ENCODE measurements at regions not wholly inside any gene's neighbourhood (a gene's known extent, or its start where the extent isn't known, plus 50 kb on each side); places are given as distances from the start of the nearest gene placed in this dataset.

DNA sequence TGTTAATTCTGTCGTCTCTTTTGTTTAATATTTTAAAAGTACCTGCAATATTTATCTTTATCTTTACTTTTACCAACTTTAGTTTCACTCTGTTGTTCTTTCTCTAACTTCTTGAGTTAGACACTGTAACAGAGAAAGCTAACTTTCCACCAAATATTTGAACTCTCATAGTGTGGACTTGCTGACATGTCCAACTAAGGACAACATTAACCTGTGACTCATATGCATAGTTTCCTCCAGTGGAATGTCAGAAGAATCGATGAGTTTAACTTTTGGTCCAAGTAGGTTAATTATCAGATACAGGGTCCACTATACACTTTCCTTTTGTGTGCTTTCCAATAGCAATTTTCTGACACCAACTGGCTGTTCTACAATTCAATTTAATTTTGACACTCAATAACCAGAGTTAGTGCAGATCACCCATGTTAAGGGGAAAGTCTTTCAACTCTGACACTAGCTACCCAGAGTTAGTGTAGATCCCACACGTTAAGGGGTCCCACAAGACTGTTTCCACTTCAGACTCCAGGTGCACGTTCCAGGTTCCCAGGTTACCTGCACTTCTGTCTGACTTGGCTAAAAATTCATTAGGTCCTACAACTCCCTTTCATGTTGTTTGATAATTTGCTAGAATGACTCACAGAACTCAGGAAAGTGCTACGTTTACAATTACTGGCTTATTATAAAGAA, 559.0 kb upstream of the AMOT start:
- H2BK15ac ChIP-seq (ENCODE audit: low read length): no peak overlapping the region
- H2BK120ac ChIP-seq (ENCODE audit: low read depth, low read length): no peak overlapping the region
- H2AFZ ChIP-seq (ENCODE audit: low read length): no peak overlapping the region
- no peaks in the 10 kb centered on the region for H3K36me3 ChIP-seq (replicated peaks in 1 of 2; ENCODE audit: control insufficient read depth in 2 of 2, insufficient read depth in 2 of 2, low read length in 2 of 2)
- no peak overlapping the region for H2BK5ac ChIP-seq (ENCODE audit: low read length)
- H3K27ac ChIP-seq (replicated peaks; ENCODE audit: low read length): peak overlapping the region; percentile 5
- no peaks in the 10 kb centered on the region for H3K27me3 ChIP-seq (ENCODE audit: control insufficient read depth in 3 of 3, insufficient read depth in 3 of 3, low read depth in 1 of 3, low read length in 3 of 3)
- H4K91ac ChIP-seq (ENCODE audit: low read depth, low read length, poor library complexity): no peak overlapping the region
- no peak overlapping the region for H3K18ac ChIP-seq (ENCODE audit: low read length)
- no peaks in the 10 kb centered on the region for H3K79me1 ChIP-seq (ENCODE audit: low read depth, low read length)
- no peak overlapping the region for H4K8ac ChIP-seq (ENCODE audit: low read depth, low read length)
- H3K9me3 ChIP-seq (replicated peaks in 1 of 2; ENCODE audit: control insufficient read depth in 2 of 2, insufficient read depth in 1 of 2, low read depth in 1 of 2, low read length in 2 of 2): no peaks in the 10 kb centered on the region
- no peak overlapping the region for H3K4ac ChIP-seq (ENCODE audit: low read length)
- WGBS, 2 donors (ENCODE audit: extremely low coverage in 2 of 2, insufficient read length in 2 of 2, insufficient replicate concordance in 1 of 2): no CpG with 5 or more reads among the region's 5 CpGs
- H3K9ac ChIP-seq (ENCODE audit: low read depth, low read length, poor library complexity): no peak overlapping the region
- no peaks in the 10 kb centered on the region for H3K4me1 ChIP-seq (ENCODE audit: control insufficient read depth in 2 of 2, insufficient read depth in 1 of 2, low read depth in 1 of 2, low read length in 2 of 2)
- no peak overlapping the region for H3K4me2 ChIP-seq (ENCODE audit: insufficient read depth, low read length, poor library complexity, severe bottlenecking)
- no peak for DNase-seq (ENCODE audit: low spot score)
- H2BK12ac ChIP-seq (ENCODE audit: low read length): no peak overlapping the region
- no peak overlapping the region for H3K23ac ChIP-seq (ENCODE audit: low read depth, low read length, poor library complexity)
- no peak overlapping the region for H2AK5ac ChIP-seq (ENCODE audit: low read depth, low read length)
- H3K14ac ChIP-seq (ENCODE audit: low read length): no peak overlapping the region
- H3K4me3 ChIP-seq (ENCODE audit: low read length in 2 of 2): no peak overlapping the region

DNA sequence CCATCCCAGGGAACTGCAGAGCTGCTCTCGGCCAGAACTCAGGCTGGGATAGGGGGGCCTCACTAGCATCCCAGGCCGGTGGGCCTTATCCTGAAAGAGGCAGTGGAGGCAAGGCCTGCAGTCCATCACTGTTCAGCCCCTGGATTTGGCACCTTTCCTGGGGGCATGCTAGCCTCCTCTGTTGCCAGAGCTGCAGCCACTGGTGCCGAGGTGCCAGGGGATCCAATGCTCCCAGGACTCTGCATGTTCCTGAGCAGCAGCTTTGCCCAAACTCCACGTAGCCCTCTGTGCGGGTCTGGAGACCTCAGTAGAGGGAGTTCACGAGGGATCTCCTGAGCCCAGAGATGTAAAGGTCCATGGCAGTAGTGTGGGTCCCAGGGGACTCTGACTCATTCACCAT, 551.7 kb upstream of the AMOT start:
- Histone ChIP-seq H2BK12ac (ENCODE audit: low read length) (no peak overlapping the region), H4K91ac (ENCODE audit: low read depth, low read length, poor library complexity) (no peak overlapping the region), H2BK5ac (ENCODE audit: low read length) (no peak overlapping the region), H3K9me3 (replicated peaks in 1 of 2; ENCODE audit: control insufficient read depth in 2 of 2, insufficient read depth in 1 of 2, low read depth in 1 of 2, low read length in 2 of 2) (no peaks in the 10 kb centered on the region), H3K14ac (ENCODE audit: low read length) (no peak overlapping the region), H2BK15ac (ENCODE audit: low read length) (no peak overlapping the region), H3K9ac (ENCODE audit: low read depth, low read length, poor library complexity) (no peak overlapping the region), H2BK120ac (ENCODE audit: low read depth, low read length) (no peak overlapping the region), H2AK5ac (ENCODE audit: low read depth, low read length) (no peak overlapping the region), H3K27me3 (ENCODE audit: control insufficient read depth in 3 of 3, insufficient read depth in 3 of 3, low read depth in 1 of 3, low read length in 3 of 3) (peaks cover 0 to 6% (median 0%) of the 10 kb centered on the region in 3 experiments), H3K18ac (ENCODE audit: low read length) (no peak overlapping the region), H3K4me1 (ENCODE audit: control insufficient read depth in 2 of 2, insufficient read depth in 1 of 2, low read depth in 1 of 2, low read length in 2 of 2) (no peaks in the 10 kb centered on the region), H3K79me1 (ENCODE audit: low read depth, low read length) (no peaks in the 10 kb centered on the region), H3K4me3 (ENCODE audit: low read length in 2 of 2) (no peak overlapping the region), H3K4me2 (ENCODE audit: insufficient read depth, low read length, poor library complexity, severe bottlenecking) (no peak overlapping the region), H3K36me3 (replicated peaks in 1 of 2; ENCODE audit: control insufficient read depth in 2 of 2, insufficient read depth in 2 of 2, low read length in 2 of 2) (no peaks in the 10 kb centered on the region), H3K27ac (replicated peaks; ENCODE audit: low read length) (no peak overlapping the region), H3K4ac (ENCODE audit: low read length) (no peak overlapping the region), H2AFZ (ENCODE audit: low read length) (no peak overlapping the region), H4K8ac (ENCODE audit: low read depth, low read length) (no peak overlapping the region), H3K23ac (ENCODE audit: low read depth, low read length, poor library complexity) (no peak overlapping the region)
- no CpG with 5 or more reads among the region's 6 CpGs for WGBS, 2 donors (ENCODE audit: extremely low coverage in 2 of 2, insufficient read length in 2 of 2, insufficient replicate concordance in 1 of 2)
- no peak for DNase-seq (ENCODE audit: low spot score)

DNA sequence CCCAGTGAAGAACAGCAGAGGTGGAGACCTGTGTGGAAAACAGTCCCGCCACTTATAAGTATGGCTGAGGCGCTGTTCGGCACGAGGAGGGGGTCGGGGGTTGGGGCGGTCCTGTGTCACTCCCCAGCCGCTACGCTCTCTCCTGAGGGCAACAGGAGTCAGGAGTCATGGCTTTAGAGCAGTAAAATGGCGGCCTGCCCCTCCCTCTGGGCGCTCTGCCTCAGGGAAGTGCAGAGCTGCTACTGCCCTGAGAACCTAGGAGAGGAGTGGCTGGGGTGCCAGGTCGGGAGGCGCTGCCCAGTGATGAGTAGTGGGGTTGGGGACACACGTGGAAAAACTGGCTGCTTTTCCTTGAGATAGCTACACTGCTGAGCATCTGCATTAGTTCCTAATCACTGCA, 551.2 kb upstream of the AMOT start:
- no peak overlapping the region for H3K27ac ChIP-seq (replicated peaks; ENCODE audit: low read length)
- no peak overlapping the region for H3K9ac ChIP-seq (ENCODE audit: low read depth, low read length, poor library complexity)
- H4K8ac ChIP-seq (ENCODE audit: low read depth, low read length): no peak overlapping the region
- H2BK120ac ChIP-seq (ENCODE audit: low read depth, low read length): no peak overlapping the region
- H3K14ac ChIP-seq (ENCODE audit: low read length): no peak overlapping the region
- H4K91ac ChIP-seq (ENCODE audit: low read depth, low read length, poor library complexity): no peak overlapping the region
- no CpG with 5 or more reads among the region's 13 CpGs for WGBS, 2 donors (ENCODE audit: extremely low coverage in 2 of 2, insufficient read length in 2 of 2, insufficient replicate concordance in 1 of 2)
- no peak overlapping the region for H3K4ac ChIP-seq (ENCODE audit: low read length)
- DNase-seq (ENCODE audit: low spot score): no peak
- H3K4me1 ChIP-seq (ENCODE audit: control insufficient read depth in 2 of 2, insufficient read depth in 1 of 2, low read depth in 1 of 2, low read length in 2 of 2): no peaks in the 10 kb centered on the region
- peaks cover 0 to 6% (median 0%) of the 10 kb centered on the region in 3 experiments for H3K27me3 ChIP-seq (ENCODE audit: control insufficient read depth in 3 of 3, insufficient read depth in 3 of 3, low read depth in 1 of 3, low read length in 3 of 3)
- H2BK5ac ChIP-seq (ENCODE audit: low read length): no peak overlapping the region
- H3K9me3 ChIP-seq (replicated peaks in 1 of 2; ENCODE audit: control insufficient read depth in 2 of 2, insufficient read depth in 1 of 2, low read depth in 1 of 2, low read length in 2 of 2): no peaks in the 10 kb centered on the region
- H2BK12ac ChIP-seq (ENCODE audit: low read length): no peak overlapping the region
- no peaks in the 10 kb centered on the region for H3K36me3 ChIP-seq (replicated peaks in 1 of 2; ENCODE audit: control insufficient read depth in 2 of 2, insufficient read depth in 2 of 2, low read length in 2 of 2)
- no peak overlapping the region for H3K23ac ChIP-seq (ENCODE audit: low read depth, low read length, poor library complexity)
- no peak overlapping the region for H3K4me2 ChIP-seq (ENCODE audit: insufficient read depth, low read length, poor library complexity, severe bottlenecking)
- H2BK15ac ChIP-seq (ENCODE audit: low read length): no peak overlapping the region
- no peak overlapping the region for H2AFZ ChIP-seq (ENCODE audit: low read length)
- H3K18ac ChIP-seq (ENCODE audit: low read length): no peak overlapping the region
- no peak overlapping the region for H3K4me3 ChIP-seq (ENCODE audit: low read length in 2 of 2)
- H2AK5ac ChIP-seq (ENCODE audit: low read depth, low read length): no peak overlapping the region
- H3K79me1 ChIP-seq (ENCODE audit: low read depth, low read length): no peaks in the 10 kb centered on the region

DNA sequence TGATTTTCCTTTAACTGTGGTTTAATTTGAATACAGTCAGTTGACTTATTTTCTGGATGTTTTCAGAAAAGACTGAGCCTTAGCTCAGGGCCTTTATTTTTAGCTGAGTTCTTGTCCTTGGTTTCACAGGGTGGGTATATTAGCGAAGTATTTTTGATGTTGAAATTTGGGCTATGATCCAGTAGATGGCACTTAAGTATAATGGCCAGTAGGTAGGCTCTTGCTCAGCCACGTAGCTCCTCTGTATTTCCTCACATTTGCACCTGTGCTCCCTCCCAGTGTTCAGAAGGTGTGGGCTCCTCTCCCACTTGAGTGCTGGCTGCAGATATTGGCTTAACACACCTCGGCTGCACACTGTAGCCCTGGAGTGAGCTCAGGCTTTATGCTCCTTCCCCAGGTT, 549.9 kb upstream of the AMOT start:
- Histone ChIP-seq H3K4me1 (ENCODE audit: control insufficient read depth in 2 of 2, insufficient read depth in 1 of 2, low read depth in 1 of 2, low read length in 2 of 2) (no peaks in the 10 kb centered on the region), H3K14ac (ENCODE audit: low read length) (no peak overlapping the region), H3K4me2 (ENCODE audit: insufficient read depth, low read length, poor library complexity, severe bottlenecking) (no peak overlapping the region), H3K27ac (replicated peaks; ENCODE audit: low read length) (no peak overlapping the region), H3K27me3 (ENCODE audit: control insufficient read depth in 3 of 3, insufficient read depth in 3 of 3, low read depth in 1 of 3, low read length in 3 of 3) (peaks cover 0 to 6% (median 0%) of the 10 kb centered on the region in 3 experiments), H3K23ac (ENCODE audit: low read depth, low read length, poor library complexity) (no peak overlapping the region), H2BK5ac (ENCODE audit: low read length) (no peak overlapping the region), H2BK120ac (ENCODE audit: low read depth, low read length) (no peak overlapping the region), H2BK15ac (ENCODE audit: low read length) (no peak overlapping the region), H2AFZ (ENCODE audit: low read length) (no peak overlapping the region), H3K4me3 (ENCODE audit: low read length in 2 of 2) (no peak overlapping the region), H2AK5ac (ENCODE audit: low read depth, low read length) (no peak overlapping the region), H3K9ac (ENCODE audit: low read depth, low read length, poor library complexity) (no peak overlapping the region), H3K9me3 (replicated peaks in 1 of 2; ENCODE audit: control insufficient read depth in 2 of 2, insufficient read depth in 1 of 2, low read depth in 1 of 2, low read length in 2 of 2) (no peaks in the 10 kb centered on the region), H3K4ac (ENCODE audit: low read length) (no peak overlapping the region), H3K18ac (ENCODE audit: low read length) (no peak overlapping the region), H4K8ac (ENCODE audit: low read depth, low read length) (no peak overlapping the region), H2BK12ac (ENCODE audit: low read length) (no peak overlapping the region), H3K36me3 (replicated peaks in 1 of 2; ENCODE audit: control insufficient read depth in 2 of 2, insufficient read depth in 2 of 2, low read length in 2 of 2) (no peaks in the 10 kb centered on the region), H4K91ac (ENCODE audit: low read depth, low read length, poor library complexity) (no peak overlapping the region), H3K79me1 (ENCODE audit: low read depth, low read length) (no peaks in the 10 kb centered on the region)
- WGBS, 2 donors (ENCODE audit: extremely low coverage in 2 of 2, insufficient read length in 2 of 2, insufficient replicate concordance in 1 of 2): no CpG with 5 or more reads among the region's 3 CpGs
- no peak for DNase-seq (ENCODE audit: low spot score)

All from neuronal stem cell (in vitro differentiated cells).